LNCaP clone FGC (cell line): ENCODE measurements at regions not wholly inside any gene's neighbourhood (a gene's known extent, or its start where the extent isn't known, plus 50 kb on each side); places are given as distances from the start of the nearest gene placed in this dataset.

Experiments
- DNase-seq: peaks from one replicate; pipeline ENCODE4 v3.0.0-alpha.2; 2011; ENCODE audit warnings: low read depth
- H3K4me3 ChIP-seq: 2 replicates; pipeline ENCODE4 v1.5.1; 2011; ENCODE audit warnings: mild to moderate bottlenecking, low read depth, low read length, control low read depth
- CTCF ChIP-seq: IDR thresholded peaks from 2 replicates; pipeline ENCODE4 v1.5.1; 2012; ENCODE audit warnings: mild to moderate bottlenecking; ENCODE audit not compliant: control insufficient read depth, insufficient read depth; ENCODE audit errors: extremely low read depth

- no peak overlapping the region for H3K4me3 ChIP-seq
- TF ChIP-seq CTCF: no peak
- DNase-seq: no peak
These were observed 273.0 kb downstream of the CASP12 start for GRCh38 chr11:104625246-104625645.

- no peak overlapping the region for H3K4me3 ChIP-seq
- no peak for TF ChIP-seq CTCF
- DNase-seq: no peak
These were observed 274.2 kb downstream of the CASP12 start for GRCh38 chr11:104624021-104624420.

- no peak for TF ChIP-seq CTCF
- no peak for DNase-seq
- no peak overlapping the region for H3K4me3 ChIP-seq
These were observed 274.7 kb downstream of the CASP12 start for GRCh38 chr11:104623518-104623917.

GRCh38 chr11:104620991-104621390 is 277.3 kb downstream of the CASP12 start:
- DNase-seq: no peak
- no peak overlapping the region for H3K4me3 ChIP-seq
- TF ChIP-seq CTCF: no peak

GRCh38 chr11:104619751-104620150 is 278.5 kb downstream of the CASP12 start:
- no peak for DNase-seq
- TF ChIP-seq CTCF: no peak
- H3K4me3 ChIP-seq: no peak overlapping the region

- DNase-seq: no peak
- TF ChIP-seq CTCF: no peak
- no peak overlapping the region for H3K4me3 ChIP-seq
These were observed 279.3 kb downstream of the CASP12 start for GRCh38 chr11:104618954-104619353.

GRCh38 chr11:104614961-104615360 is 283.3 kb downstream of the CASP12 start:
- TF ChIP-seq CTCF: no peak
- no peak for DNase-seq
- no peak overlapping the region for H3K4me3 ChIP-seq
